ENCODE measurements at regions not wholly inside any gene's neighbourhood (a gene's known extent, or its start where the extent isn't known, plus 50 kb on each side); places are given as distances from the start of the nearest gene placed in this dataset.
"Not testable (repeated sequence)": the region's sequence is repeated elsewhere in the genome, so short reads cannot be mapped to it uniquely, and the experiment has no call there.

DNA sequence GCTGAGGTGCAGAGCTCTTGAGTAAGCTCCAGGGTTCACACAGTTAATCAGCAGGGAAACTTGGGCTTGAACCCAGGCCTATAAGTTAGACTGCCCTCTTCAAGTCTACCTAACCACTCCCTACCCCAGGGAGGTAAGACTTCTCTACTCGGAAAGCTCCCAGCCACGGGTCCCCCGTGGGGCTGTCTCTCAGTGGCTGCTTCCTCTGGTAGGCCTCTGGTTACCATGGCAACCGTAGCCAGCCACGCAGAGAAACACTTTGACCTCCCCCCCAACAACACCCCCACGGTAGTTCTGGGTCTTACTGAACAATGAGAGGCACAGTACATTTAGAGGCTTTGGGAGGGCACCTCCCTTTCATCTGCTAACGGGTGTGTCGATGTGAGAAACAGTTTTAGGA, 245.2 kb downstream of the AACS start:
- DNase-seq (ENCODE audit: low read depth in 2 of 2) = no peak

DNA sequence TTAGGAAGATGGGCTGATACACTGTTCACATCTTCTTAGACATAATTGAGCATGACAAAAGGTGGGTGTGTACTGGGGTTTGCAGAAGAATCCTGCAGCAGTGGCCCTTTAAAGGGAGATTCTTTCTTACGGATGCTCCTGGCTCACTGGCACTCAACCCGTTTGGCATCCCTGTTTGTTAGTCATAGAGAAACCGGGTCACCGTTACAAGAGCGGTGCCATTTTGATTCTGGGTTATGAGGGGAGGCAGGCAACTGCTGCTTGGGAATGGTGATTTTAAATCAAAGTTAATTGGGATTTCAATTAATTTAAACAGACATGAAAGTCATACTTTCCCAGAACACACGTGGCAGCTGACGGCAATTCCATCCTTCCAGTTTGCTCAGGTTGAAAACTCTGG, 245.8 kb downstream of the AACS start:
- DNase-seq (ENCODE audit: low read depth in 2 of 2) = no peak

DNA sequence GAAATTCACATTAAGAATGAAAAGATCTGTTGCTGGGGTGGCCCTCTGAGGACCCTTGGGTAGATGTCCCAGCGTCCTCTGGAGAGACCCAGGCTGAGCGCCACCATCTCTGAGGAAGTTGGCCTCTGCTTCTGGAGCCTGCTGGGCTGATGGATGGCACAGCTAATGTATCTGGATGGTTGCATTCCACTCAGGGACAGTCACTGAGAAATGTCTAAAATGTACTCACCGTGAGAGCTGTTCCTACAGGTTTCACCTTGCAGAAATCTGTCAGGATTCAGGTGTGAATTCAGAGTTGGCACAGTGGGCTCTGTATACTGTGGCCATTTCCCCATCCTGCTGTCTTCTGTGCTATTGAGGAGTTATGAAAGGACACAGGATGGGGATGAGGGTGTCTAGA, 247.2 kb downstream of the AACS start:
- DNase-seq (ENCODE audit: low read depth in 2 of 2) = no peak

DNA sequence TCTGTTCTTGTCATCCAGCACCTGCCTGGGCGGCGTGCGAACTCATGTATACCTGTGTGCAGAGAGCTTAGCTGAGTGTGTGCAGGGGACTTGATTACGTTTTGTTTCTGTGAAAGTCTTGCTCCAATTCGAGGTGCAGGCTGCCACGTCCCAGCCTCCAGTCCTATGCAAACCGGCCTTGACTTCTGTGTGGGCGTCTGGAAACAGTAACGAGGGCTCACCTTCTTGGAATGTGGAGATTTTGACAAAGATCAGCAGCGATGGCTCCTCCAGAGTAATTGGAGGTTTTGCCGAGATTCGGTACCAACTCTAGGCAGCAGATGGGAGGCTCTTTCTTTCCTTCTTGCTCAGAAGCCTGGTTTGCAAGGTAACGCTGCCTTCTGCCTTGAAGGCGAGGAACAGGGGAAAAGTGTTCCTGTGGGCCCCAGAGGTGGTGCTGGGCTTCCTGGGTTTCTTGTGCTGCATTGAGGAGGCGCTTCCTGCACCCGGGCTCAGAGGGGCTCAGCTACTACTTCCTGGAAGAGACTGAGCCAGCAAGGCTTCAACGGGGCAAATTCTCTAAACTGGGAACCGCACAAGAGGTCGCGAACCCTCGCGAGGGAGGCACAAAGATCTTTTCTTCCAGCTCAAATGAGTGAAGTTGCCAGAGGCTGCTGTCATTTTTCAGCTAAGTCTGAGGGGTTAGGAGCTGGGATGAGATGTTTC, 249.0 kb downstream of the AACS start:
- DNase-seq (ENCODE audit: low read depth in 2 of 2) = no peak

DNA sequence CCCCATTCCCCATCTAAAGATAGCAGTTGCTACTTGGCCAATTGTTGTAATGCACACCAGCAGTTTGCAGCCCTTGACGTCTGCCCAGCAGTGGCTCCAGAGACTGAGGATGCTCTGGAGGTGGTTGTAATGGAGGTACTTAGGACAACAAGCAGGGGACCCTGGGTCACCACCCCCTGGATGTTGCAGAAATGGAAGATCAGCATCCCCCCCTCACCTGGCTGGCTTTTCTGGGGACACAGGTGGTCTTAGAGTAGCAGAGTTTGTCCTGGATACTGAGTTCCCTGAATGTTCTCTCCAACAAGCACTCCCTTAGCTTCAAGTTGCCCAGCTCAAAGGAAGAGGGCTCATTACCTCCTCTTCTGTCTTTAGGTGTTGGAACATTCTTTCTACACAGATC, 250.5 kb downstream of the AACS start:
- no peak for DNase-seq (ENCODE audit: low read depth in 2 of 2)

DNA sequence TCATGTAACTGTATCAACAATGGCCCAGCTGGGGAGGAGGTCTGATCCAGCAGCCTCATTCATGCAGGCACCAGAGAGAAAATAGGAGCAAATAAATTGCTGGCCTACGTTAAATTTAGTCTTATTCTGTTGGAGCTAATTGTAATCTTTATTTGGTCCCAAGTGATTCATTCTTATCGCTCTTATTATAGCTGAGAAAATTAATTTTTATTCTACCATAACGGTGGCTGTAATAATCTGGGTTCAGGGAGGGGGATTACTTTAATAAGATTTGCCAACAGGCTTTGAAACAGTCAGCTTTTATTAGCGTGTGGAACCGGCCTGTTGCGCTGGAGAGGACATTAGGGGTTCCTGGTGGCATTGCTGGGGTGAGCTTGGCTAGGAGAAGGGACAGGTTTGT, 254.9 kb downstream of the AACS start:
- DNase-seq (ENCODE audit: low read depth in 2 of 2) = no peak

DNA sequence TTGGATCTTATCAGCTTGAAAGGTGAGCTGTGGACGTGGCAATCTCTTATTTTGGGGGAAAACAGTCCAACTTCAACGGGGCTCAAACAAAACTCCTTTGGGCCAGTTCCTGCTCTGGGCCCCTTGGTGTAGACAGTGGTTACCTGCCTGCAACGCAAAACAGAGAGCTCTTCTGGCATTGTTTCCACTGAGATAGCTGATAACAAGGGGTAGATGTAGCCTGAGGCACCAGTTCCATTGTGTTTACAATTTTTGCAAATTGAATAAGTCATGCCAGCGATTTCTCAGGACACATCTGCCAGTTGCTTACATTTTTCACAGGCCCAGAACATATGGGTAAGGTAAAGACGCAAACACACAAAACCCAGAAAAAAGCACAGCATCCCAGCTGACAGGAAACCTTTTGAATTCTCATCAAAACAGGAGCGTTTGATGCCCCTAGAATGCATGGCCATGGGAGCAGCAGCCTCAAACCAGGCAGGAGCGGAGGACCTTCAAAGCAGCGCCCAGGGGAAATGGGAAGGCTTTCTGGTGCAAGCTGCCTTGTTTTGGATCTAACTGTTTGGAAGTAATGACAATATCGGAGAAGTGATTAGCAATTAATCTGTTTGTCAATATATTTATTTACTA, 259.7 kb downstream of the AACS start:
- no peak for DNase-seq (ENCODE audit: low read depth in 2 of 2)

DNA sequence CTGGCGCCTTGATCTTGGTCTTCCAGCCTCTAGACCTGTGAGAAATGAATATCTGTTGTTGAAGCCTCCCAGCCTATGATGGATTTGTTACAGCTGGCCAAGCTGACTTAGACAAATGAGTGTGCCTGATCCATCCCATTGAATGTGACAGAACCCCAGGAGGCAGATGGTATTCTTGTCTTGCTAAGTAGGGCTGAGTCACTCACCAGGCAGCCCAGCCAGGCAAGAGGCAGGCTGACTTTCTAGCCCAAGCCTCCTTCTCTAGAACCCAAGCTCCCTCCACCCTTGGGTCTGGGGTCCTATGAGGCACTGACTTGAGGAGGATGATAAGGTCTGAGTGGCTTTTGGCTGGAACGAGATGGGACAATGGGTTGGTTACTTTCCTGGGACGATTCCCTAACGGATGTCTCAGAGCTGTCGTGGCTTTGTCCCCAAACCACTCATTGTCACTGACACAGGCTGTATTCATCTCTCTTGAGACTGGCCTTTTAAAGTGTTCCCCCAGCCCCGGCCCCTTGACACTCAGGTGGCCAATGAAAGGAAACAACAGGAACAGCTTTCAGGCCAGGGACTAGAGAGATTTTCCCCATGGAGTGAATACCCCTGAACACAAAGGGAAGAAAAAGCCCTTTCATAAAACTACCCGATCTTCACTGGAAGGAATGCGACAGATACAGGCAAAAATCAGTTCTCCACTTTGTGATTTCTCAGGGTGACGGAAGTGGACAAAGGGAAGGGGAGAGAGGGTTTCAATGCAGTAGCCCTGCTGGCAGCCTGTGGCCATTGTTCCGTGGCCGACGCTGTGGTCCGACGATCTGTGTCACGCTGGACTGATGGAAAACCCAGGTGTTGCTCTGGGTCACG, 264.2 kb downstream of the AACS start:
- DNase-seq (ENCODE audit: low read depth in 2 of 2) = no peak

DNA sequence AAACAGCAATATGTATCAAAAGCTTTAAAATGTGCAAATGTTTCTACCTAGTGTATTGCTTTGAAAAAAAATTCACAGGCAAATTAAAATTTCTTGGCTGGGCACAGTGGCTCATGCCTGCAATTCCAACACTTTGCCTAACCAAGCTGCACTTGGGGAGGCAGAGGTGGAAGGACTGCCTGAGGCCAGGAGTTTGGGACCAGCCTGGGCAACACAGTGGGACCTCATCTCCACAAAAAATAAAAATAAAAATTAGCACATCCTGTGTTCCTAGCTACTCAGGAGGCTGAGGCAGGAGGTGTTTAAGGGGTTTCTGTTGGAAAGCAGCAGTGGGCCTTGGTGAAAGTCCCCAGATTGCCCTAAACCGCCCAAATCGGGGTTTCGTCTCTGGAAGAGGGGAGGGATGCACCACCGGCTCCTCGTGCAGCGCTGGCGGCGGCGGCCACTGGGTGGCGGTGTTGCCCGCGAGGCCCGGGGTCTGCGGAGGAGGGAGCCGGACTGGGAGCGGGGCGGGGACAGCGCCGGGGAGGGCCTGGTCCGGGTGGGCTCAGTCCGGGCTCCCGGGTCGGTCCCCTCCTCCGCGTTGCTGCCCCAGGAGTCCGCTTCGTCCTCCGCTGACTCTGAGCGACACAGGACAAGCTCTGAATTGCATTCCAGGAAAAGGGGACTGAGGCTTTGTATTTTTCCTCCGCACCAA, 265.6 kb downstream of the AACS start:
- peak in 1 of 2 donors; percentile 25 for DNase-seq (ENCODE audit: low read depth in 2 of 2)

DNA sequence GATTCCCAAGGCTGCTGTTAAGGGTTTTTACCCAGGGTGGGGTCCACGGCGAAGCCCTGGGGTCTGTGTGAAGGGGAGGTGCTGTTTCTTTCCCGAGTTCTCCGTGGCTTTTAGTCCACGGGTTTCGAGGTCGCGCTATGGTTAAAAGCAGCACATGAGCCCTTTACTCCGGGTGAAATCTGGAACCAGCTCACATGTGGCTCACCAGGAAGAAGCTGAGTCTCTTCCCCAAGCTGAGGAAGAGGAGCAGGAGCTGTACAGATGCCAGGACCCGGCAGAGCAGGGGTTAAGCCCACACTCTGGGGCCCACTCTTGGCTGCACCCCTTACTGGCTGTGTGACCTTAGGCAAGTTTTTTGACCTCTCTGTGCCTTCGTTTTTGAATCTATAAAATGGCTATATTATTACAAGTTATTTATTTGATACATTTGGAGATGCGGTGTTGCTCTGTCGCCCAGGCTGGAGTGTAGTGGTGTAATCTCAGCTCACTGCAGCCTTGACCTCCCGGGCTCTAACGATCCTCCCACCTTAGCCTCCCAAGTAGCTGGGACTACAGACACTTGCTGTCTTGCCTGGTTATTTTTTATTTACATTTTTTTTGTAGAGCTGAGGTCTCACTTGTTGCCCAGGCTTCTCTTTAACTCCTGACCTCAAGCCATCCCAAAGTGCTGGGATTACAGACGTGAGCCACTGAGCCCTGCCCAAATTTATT, 266.3 kb downstream of the AACS start:
- no peak for DNase-seq (ENCODE audit: low read depth in 2 of 2)

DNA sequence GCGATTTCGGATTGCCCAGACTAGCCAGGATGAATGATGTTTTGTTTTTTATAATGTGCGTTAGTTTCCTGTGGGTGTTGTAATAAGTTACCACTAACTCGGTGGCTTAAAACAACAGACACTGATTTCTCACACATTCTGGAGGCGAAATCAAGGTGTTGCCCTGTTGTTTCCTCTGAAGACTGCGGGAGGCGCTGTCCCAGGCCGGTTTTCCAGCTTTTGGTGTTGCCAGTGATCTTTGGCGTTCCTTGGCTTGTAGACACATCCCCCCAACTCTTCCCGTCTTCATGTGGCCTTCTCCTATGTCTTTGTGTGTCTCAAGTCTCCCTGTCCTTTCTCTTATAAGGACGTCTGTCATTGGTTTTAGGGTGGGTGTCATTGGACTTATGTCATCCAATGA, 267.7 kb downstream of the AACS start:
- DNase-seq (ENCODE audit: low read depth in 2 of 2) = no peak

DNA sequence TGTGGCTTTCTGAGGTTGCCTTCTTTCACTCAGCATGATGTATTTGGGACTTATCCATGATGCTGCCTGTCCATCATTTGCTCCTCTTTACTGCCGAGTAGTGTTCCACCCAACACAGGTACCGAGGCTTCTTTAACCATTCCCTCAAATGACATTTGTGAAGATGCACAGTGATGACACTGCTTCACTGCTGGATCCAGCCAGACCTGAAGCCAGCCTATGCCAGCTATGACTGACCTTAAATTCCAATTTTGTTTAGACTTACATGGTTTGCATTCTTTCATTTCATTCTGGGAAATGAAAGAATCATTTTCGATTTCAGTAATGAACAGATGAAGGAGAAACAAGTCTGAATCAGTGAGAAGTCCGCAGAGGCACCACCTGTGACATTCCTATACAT, 271.0 kb downstream of the AACS start:
- DNase-seq (ENCODE audit: low read depth in 2 of 2) = no peak

DNA sequence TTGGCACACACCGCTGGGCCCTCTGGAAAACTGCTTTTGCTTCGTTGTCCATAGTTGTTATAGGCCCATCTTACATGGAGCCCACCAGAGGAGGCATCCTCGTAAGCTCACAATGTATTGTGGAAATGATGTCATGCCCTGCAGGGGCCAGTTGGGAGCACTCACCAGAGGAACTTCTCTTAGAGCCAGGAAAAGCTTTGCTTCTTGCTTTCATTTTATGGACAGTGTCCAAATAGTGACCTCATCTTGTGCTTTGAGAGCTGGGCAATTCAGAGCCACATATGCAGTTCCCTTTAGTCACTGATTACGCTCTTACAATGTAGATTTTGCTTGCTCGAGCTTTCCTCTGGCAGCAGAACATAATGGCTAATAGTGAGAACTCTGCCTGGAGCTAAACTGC, 275.6 kb downstream of the AACS start:
- DNase-seq (ENCODE audit: low read depth in 2 of 2) = no peak

DNA sequence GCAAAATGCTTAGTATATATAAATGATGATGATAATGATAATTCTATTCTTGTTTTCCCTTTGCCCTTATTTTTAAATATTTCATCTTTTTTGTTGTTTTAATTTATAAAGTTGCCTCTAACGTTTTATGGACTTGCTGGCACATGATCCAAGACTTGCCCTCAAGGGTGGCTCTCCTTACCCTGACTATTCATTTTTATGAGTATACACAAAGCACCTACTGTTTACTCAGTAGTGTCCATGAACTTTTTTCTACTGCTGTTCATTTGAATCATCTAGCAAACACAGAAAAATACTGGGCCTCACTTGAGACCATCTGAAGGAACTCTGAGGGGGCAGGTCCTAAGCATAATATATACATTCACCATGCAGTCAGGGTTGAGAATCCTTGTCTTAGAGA, 276.2 kb downstream of the AACS start:
- no peak for DNase-seq (ENCODE audit: low read depth in 2 of 2)

DNA sequence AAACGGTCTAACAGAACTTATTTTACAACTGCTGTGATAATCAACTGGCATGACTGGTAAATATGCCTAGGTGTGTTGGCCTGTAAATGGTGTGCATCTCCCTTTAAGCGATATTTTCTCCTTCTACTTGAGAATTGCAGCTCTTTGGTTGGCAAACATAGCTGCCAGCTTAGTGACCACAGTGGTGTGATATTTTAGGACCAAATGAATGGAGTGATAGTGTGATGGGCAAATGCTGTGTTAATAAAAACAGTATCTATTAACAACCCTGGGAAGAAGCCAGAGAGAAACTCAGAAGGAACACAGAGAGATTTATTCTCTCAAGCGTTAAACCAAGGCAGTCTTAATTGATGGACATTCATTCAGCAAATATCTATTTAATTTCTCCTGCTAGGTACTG, 278.4 kb downstream of the AACS start:
- DNase-seq (ENCODE audit: low read depth in 2 of 2) = no peak

DNA sequence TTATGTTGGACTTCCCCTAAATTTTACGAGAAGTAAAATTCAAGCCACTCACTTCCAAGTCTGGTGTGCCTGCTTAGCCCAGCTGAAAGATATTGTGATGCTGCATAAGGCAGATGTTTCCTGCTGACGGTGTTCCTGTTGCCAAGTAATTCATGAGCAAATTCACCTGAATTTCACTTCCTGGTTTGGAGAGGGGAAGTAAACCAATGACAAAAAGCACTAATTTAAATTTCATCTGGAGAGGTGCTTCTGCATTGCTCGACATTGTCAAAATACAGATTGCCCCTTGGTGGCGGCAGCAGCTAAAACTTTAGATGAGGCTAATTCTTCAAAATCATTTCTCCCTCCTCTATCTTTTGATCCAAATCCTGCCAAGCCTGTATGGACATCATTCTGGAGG, 281.1 kb downstream of the AACS start:
- no peak for DNase-seq (ENCODE audit: low read depth in 2 of 2)

DNA sequence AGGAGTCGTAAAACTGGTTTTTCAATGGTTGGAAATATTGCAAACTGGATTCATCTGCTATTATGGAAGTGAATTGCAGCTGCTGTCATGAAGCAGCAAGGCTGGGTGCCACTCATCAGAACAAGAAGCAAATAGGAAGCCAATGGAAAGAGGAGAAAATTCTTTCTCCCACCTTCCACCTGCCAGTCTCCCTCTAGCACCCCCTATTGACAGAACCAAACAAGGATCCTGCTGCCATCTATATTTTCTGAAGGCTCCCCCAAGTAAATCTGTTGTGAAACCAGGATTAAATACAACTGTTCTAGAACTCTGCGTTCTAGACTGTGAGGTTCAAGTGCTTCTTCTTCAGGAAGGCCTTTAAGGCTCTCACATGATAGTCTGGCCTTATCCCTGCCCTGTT, 286.6 kb downstream of the AACS start:
- no peak for DNase-seq (ENCODE audit: low read depth in 2 of 2)

DNA sequence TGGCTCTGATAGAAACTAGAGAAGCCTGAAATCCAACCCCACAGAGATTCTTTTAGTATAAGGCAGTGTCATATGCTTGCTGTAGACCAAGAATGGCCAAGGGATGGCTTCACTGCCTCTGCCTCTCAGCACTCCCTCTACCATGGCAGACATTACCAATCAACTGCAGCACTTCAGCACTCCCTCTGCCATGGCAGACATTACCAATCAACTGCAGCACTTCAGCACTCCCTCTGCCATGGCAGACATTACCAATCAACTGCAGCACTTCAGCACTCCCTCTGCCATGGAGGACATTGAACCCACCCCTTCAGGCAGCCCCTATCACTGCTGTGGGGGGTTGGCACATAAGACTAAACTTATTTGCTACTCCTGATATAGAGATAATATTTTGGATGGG, 287.8 kb downstream of the AACS start:
- not testable (repeated sequence) for DNase-seq (ENCODE audit: low read depth in 2 of 2)

DNA sequence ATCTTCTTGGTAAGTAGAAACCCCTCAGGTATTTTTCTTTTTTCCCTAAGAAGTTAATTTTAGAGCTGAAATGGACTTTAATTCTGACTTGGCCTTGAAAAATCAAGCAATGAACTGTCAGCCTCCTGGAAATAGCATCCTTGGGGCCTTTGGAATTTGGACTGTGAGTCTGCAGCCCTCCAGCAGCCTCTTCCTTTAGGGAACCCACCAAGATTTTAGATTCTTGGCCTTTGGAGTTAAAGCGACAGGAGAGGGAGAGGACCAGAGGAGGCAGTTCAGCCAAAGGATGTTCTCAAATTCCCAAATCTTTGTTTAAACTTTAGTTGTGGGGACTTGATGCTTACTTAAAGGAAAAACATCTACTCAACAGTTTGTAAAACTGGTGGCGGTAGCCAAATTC, 288.6 kb downstream of the AACS start:
- no peak for DNase-seq (ENCODE audit: low read depth in 2 of 2)

DNA sequence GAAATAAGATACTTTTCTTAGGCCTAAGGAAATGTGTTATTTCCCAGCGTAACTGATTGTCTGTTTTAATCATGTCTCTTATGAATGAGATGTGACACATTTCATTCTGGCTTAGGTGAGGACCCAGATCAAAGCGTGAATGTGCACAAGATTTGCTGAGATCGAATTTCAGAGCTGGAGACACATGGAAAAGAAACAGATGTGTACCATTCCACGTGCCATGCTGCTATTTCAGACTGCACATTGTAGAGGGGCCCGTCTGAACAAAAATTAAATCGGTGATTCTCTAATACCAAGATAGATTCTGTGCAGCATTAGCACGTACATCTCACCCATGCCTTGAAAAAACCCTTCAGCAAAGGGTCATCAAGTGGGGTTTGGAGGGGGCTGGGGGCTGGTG, 290.4 kb downstream of the AACS start:
- no peak for DNase-seq (ENCODE audit: low read depth in 2 of 2)

DNA sequence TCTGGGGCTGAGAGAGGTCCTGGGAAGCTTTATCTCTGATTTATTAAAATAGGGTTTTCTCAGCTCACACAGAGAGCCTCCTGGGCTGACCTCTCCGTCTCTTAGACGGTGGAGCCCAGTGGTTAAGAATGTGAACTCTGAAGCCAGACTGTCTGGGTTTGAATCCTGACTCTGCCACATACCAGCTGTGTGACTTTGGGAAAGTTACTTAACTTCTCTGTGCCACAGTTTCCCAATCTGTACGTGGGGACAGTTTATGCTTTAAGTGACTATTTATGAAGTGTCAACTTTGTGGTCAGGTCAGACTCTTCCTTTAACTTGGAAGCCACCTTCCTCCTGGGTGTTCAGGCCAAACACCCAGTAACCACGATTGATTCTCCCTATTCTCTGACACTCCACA, 290.9 kb downstream of the AACS start:
- no peak for DNase-seq (ENCODE audit: low read depth in 2 of 2)

DNA sequence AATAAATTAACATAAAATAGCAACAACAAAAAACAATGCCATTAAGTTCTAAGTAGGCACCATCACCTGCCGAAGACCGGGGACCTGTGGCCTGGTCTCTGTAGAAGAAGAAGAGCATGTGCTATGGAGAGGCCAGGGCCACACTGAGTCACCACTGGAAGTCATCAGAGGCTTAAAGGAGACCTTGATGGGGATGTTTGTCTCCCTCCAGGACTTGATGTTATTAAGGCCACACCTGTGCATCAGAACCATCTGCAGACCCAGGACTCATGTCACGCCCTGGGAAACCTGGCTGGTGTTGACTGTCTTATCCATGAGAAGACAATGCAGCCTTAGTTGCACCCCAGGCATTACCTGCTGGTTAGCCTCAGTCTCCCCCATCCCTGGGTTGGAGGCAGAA, 292.3 kb downstream of the AACS start:
- DNase-seq (ENCODE audit: low read depth in 2 of 2) = no peak
